Osteocyte (in vitro differentiated cells): ENCODE measurements at regions not wholly inside any gene's neighbourhood (a gene's known extent, or its start where the extent isn't known, plus 50 kb on each side); places are given as distances from the start of the nearest gene placed in this dataset.
"Not testable (repeated sequence)": the region's sequence is repeated elsewhere in the genome, so short reads cannot be mapped to it uniquely, and the experiment has no call there.

Source experiments
- DNase-seq: peaks from one replicate; pipeline ENCODE4 v3.0.0; 2021; ENCODE audit warnings: mixed read lengths; ENCODE audit not compliant: unreplicated experiment; ENCODE audit errors: extremely low spot score
- H3K27ac Mint-ChIP-seq: one replicate; pipeline ENCODE4 v1.8.0; 2021; ENCODE audit warnings: mild to moderate bottlenecking, mixed read lengths; ENCODE audit not compliant: unreplicated experiment
- H3K27me3 Mint-ChIP-seq: one replicate; pipeline ENCODE4 v1.8.0; 2021; ENCODE audit warnings: mixed read lengths; ENCODE audit not compliant: unreplicated experiment
- H3K36me3 Mint-ChIP-seq: one replicate; pipeline ENCODE4 v1.8.0; 2021; ENCODE audit warnings: mixed read lengths; ENCODE audit not compliant: unreplicated experiment
- H3K4me1 Mint-ChIP-seq: one replicate; pipeline ENCODE4 v1.8.0; 2021; ENCODE audit warnings: mixed read lengths; ENCODE audit not compliant: unreplicated experiment
- H3K4me3 Mint-ChIP-seq: one replicate; pipeline ENCODE4 v1.8.0; 2021; ENCODE audit warnings: mild to moderate bottlenecking, moderate library complexity, mixed read lengths; ENCODE audit not compliant: unreplicated experiment
- H3K9me3 Mint-ChIP-seq: one replicate; pipeline ENCODE4 v1.8.0; 2021; ENCODE audit warnings: mixed read lengths; ENCODE audit not compliant: unreplicated experiment
- TF ChIP-seq, protein P1 (sequence below): fragments of 200-600 bp; sonication (generic); IDR thresholded peaks from 2 replicates; pipeline ENCODE4 v1.5.0; 2021; ENCODE audit warnings: antibody characterized with exemption, mild to moderate bottlenecking, moderate library complexity

DNA sequence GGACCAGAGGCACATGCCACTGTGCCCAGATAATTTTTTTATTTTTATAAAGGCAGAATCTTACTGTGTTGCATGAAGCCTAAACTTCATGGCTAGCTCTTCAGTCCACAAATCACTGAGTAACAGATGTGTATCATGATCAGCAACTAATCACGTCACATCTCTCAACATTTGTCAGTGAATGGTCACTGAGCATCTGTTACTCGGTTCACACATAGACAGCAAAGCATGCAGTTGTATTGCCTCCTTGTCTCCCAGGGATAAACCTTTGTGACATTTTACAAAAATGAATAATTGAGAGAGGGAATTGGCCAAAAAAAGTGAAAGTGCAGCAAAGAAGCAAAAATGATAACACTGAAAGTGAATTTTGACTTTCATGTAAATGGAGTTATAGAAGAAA, 85.9 kb upstream of the BTG1 start:
- H3K4me1 Mint-ChIP-seq, H3K36me3 Mint-ChIP-seq, H3K27me3 Mint-ChIP-seq, H3K4me3 Mint-ChIP-seq, H3K27ac Mint-ChIP-seq, H3K9me3 Mint-ChIP-seq, DNase-seq: not testable (repeated sequence)

DNA sequence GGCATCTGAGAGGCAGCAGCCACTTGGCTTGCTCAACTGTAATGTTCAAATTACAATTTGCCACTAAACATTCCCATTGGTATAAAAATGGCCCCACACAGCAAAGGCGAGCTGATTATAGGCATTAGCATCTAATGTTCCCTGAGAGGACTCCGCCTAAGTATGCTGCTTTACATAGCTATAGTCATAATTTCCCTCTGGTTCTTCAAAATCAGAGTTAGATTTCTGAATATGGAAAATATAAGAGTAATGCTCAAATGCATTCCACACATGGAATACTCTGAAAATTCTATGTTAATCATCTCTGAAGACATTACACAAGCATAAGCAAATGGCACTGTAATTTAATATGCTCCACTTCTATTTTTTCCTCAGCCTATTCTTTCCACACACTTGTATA, 83.7 kb upstream of the BTG1 start:
- DNase-seq: no peak
- Mint-ChIP-seq H3K4me3 (no peak overlapping the region), H3K36me3 (no peaks in the 10 kb centered on the region), H3K9me3 (no peaks in the 10 kb centered on the region), H3K27ac (no peak overlapping the region), H3K27me3 (no peaks in the 10 kb centered on the region), H3K4me1 (peaks cover 18% of the 10 kb centered on the region)
- TF ChIP-seq, protein P1, sequence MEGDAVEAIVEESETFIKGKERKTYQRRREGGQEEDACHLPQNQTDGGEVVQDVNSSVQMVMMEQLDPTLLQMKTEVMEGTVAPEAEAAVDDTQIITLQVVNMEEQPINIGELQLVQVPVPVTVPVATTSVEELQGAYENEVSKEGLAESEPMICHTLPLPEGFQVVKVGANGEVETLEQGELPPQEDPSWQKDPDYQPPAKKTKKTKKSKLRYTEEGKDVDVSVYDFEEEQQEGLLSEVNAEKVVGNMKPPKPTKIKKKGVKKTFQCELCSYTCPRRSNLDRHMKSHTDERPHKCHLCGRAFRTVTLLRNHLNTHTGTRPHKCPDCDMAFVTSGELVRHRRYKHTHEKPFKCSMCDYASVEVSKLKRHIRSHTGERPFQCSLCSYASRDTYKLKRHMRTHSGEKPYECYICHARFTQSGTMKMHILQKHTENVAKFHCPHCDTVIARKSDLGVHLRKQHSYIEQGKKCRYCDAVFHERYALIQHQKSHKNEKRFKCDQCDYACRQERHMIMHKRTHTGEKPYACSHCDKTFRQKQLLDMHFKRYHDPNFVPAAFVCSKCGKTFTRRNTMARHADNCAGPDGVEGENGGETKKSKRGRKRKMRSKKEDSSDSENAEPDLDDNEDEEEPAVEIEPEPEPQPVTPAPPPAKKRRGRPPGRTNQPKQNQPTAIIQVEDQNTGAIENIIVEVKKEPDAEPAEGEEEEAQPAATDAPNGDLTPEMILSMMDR: no peak

DNA sequence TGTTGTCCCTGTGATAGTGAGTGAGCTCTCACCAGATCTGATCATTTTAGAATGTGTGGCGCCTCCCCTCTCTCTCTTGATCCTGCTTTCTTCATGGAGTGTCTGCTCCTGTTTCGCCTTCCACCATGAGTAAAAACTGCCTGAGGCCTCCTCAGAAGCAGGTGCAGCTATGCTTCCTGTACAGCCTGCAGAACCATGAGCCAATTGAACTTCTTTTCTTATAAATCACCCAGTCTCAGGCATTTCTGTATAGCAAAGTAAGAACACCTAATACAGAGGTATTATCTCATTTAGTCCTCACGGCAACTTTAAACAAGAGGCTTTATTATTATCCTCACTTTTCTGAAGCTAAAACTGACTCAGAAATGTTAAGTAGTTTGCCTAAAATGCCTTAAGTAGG, 81.3 kb upstream of the BTG1 start:
- Mint-ChIP-seq H3K27ac (peak overlapping the region; percentile 38), H3K4me1 (peaks cover 18% of the 10 kb centered on the region), H3K27me3 (no peaks in the 10 kb centered on the region), H3K36me3 (no peaks in the 10 kb centered on the region), H3K4me3 (no peak overlapping the region), H3K9me3 (no peaks in the 10 kb centered on the region)
- no peak for DNase-seq
- TF ChIP-seq, protein P1: no peak

DNA sequence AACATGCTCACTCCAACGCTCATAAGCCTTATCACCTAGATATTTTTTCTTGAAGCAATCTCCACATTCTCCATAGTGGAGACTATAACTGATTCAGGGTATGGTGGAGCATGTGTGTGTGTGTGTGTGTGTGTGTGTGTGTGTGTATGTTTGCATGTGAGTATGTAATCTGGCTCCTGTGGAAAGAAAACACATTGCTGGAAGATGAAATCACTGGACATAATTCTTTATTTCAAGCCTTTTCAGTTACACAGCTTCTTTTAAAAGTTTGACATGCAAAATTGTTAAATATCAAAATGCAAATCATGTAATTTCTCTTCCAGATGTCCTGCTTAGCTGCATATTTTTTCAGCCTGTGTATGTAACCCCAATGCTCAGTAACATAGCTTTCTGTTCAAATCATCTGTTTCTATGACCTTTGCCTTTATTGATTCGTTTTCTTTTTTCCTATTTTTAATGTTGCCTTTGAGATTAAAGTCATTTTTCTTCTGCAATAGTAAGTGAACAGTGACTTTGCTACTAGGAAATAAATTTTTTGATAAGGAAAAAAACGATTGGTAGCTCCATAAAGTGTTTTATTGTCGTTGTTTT, 80.5 kb upstream of the BTG1 start:
- Mint-ChIP-seq H3K4me3 (no peak overlapping the region), H3K36me3 (no peaks in the 10 kb centered on the region), H3K4me1 (peaks cover 18% of the 10 kb centered on the region), H3K9me3 (no peaks in the 10 kb centered on the region), H3K27ac (no peak overlapping the region), H3K27me3 (no peaks in the 10 kb centered on the region)
- DNase-seq: no peak
- TF ChIP-seq, protein P1: no peak

DNA sequence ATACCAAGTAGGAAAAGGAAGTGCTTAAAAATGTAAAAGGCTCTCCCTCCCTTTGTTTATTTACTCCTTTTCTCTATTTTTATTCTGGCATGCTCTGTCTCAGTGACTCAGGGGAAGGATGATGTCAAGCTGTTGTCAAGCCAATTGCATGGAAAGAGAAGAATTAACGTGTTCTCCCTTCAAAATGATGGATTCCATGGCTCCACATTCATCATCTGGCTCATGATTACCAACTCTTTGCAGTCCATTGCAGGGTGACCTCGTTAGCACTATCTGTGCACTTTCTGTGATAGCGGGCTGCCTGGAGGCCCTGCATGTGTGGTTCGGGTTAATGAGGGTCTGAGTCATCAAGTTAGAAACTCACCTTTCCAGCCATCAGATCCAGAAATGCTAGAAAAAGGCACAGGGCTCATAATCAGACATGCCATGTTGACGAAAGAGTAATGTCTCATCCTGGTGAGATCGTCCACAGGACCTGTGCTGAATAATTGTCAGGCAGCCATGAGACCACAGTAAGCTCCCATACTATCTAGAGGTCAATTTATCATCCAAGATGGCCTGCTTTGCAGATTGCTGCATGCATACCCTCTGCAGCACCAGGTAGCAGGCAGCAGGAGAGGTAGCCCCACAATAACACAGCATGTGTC, 79.2 kb upstream of the BTG1 start:
- Mint-ChIP-seq H3K4me1 (peaks cover 18% of the 10 kb centered on the region), H3K36me3 (no peaks in the 10 kb centered on the region), H3K27ac (no peak overlapping the region), H3K4me3 (no peak overlapping the region), H3K9me3 (no peaks in the 10 kb centered on the region), H3K27me3 (no peaks in the 10 kb centered on the region)
- TF ChIP-seq, protein P1: no peak
- no peak for DNase-seq
